OCI-LY7 (cell line): ENCODE measurements at regions not wholly inside any gene's neighbourhood (a gene's known extent, or its start where the extent isn't known, plus 50 kb on each side); places are given as distances from the start of the nearest gene placed in this dataset.

Experiments used
- EZH2phosphoT487 ChIP-seq: fragments of 200-600 bp; sonication (generic); IDR thresholded peaks from 2 replicates; pipeline ENCODE4 v1.6.1; 2018; ENCODE audit warnings: low read depth, borderline replicate concordance, mild to moderate bottlenecking, mixed run types, antibody characterized with exemption, low read length, moderate library complexity, mixed read lengths
- TF ChIP-seq, protein P1 (sequence below): fragments of 200-600 bp; sonication (generic); conservative IDR thresholded peaks from 2 replicates; pipeline ENCODE4 v1.5.1; 2014; ENCODE audit warnings: mild to moderate bottlenecking, antibody characterized with exemption, low read length, moderate library complexity, mixed read lengths

DNA sequence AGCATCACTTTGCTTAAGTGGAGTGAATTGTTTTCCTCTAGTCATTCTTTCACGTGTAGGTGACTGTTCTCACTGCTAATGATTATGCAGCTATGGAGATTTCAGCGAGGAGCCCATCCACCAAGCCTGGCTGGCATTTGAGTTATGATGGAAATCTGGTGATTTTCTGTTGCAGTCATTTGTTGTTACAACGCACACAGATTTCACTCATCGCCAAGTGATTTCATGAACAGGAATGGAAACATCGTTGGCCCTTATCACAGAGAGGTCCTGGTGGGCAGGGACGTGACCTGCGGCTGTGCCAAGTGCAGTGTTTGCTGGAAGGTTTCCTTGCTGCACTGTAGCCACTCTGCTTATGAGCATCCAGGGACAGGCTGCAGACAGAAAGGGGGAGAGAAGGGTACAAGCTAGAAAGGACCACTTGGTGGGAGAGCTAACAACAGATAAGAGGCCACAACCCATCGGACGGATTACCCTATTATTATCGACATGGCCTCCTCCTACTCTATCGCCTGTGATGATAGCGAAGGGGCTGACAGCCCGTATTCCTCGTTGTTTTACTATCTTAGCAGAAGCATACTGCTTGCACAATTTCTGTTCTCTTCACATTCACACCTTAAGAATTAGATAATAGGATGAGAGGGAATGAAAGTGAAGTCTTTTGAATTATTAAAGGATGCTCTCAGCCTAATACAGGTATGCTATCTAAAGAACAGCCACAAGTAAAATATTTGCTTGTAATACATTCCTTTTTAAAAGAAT, 99.0 kb upstream of the PITRM1 start:
- TF ChIP-seq, protein P1, sequence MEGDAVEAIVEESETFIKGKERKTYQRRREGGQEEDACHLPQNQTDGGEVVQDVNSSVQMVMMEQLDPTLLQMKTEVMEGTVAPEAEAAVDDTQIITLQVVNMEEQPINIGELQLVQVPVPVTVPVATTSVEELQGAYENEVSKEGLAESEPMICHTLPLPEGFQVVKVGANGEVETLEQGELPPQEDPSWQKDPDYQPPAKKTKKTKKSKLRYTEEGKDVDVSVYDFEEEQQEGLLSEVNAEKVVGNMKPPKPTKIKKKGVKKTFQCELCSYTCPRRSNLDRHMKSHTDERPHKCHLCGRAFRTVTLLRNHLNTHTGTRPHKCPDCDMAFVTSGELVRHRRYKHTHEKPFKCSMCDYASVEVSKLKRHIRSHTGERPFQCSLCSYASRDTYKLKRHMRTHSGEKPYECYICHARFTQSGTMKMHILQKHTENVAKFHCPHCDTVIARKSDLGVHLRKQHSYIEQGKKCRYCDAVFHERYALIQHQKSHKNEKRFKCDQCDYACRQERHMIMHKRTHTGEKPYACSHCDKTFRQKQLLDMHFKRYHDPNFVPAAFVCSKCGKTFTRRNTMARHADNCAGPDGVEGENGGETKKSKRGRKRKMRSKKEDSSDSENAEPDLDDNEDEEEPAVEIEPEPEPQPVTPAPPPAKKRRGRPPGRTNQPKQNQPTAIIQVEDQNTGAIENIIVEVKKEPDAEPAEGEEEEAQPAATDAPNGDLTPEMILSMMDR: no peak
- TF ChIP-seq EZH2phosphoT487: no peak
